ENCODE measurements at regions not wholly inside any gene's neighbourhood (a gene's known extent, or its start where the extent isn't known, plus 50 kb on each side); places are given as distances from the start of the nearest gene placed in this dataset.
"Not testable (repeated sequence)": the region's sequence is repeated elsewhere in the genome, so short reads cannot be mapped to it uniquely, and the experiment has no call there.

- Histone ChIP-seq H3K4me3 (ENCODE audit: insufficient read depth, low read depth, low read length) (no peak overlapping the region), H3K36me3 (replicated peaks; ENCODE audit: control insufficient read depth, insufficient read depth, low read length) (no peaks in the 10 kb centered on the region), H3K27me3 (ENCODE audit: control insufficient read depth, insufficient read depth, low read length) (no peaks in the 10 kb centered on the region)
- DNase-seq: no peak
Observed at GRCh38 chr4:92215476-92215875, 88.3 kb upstream of the GRID2 start.

- Histone ChIP-seq H3K27me3 (ENCODE audit: control insufficient read depth, insufficient read depth, low read length) (no peaks in the 10 kb centered on the region; the same call in 1 of the 2 replicates), H3K36me3 (replicated peaks; ENCODE audit: control insufficient read depth, insufficient read depth, low read length) (no peaks in the 10 kb centered on the region), H3K4me3 (ENCODE audit: insufficient read depth, low read depth, low read length) (no peak overlapping the region)
- DNase-seq: no peak
Observed at GRCh38 chr4:92231511-92231910, 72.3 kb upstream of the GRID2 start.

DNA sequence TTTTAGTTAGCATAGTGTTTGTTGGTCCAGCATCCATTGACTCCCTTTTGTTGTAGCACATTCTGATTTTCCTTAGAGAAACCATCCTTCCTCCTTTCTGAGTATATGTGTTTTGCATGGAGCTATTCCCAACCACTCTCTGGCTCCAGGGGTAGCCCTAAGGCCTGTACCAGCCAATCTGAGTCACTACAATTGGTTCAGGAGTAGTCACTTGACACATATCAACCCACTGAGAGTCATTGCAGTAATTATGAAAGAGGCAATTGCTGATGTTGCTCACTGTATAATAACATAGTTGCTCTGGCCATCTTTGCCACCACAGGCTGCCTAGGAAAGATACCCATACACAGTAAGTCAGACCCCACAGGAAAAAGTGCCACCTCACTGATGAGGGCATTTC is 71.2 kb upstream of the GRID2 start:
- Histone ChIP-seq H3K27me3 (ENCODE audit: control insufficient read depth, insufficient read depth, low read length) (peaks cover 4% of the 10 kb centered on the region; the same call in 1 of the 2 replicates), H3K36me3 (replicated peaks; ENCODE audit: control insufficient read depth, insufficient read depth, low read length) (no peaks in the 10 kb centered on the region), H3K4me3 (ENCODE audit: insufficient read depth, low read depth, low read length) (no peak overlapping the region)
- DNase-seq: no peak

GRCh38 chr4:92234393-92235176 is 69.2 kb upstream of the GRID2 start:
- Histone ChIP-seq H3K4me3 (ENCODE audit: insufficient read depth, low read depth, low read length) (no peak overlapping the region), H3K27me3 (ENCODE audit: control insufficient read depth, insufficient read depth, low read length) (peaks cover 4% of the 10 kb centered on the region; the same call in 1 of the 2 replicates), H3K36me3 (replicated peaks; ENCODE audit: control insufficient read depth, insufficient read depth, low read length) (no peaks in the 10 kb centered on the region)
- DNase-seq: no peak

- H3K4me3 ChIP-seq (ENCODE audit: insufficient read depth, low read depth, low read length): no peak overlapping the region
- no peaks in the 10 kb centered on the region for H3K36me3 ChIP-seq (replicated peaks; ENCODE audit: control insufficient read depth, insufficient read depth, low read length)
- DNase-seq: no peak
- H3K27me3 ChIP-seq (ENCODE audit: control insufficient read depth, insufficient read depth, low read length): peaks cover 4% of the 10 kb centered on the region; the same call in 1 of the 2 replicates
Observed at GRCh38 chr4:92235731-92236130, 68.0 kb upstream of the GRID2 start.

DNA sequence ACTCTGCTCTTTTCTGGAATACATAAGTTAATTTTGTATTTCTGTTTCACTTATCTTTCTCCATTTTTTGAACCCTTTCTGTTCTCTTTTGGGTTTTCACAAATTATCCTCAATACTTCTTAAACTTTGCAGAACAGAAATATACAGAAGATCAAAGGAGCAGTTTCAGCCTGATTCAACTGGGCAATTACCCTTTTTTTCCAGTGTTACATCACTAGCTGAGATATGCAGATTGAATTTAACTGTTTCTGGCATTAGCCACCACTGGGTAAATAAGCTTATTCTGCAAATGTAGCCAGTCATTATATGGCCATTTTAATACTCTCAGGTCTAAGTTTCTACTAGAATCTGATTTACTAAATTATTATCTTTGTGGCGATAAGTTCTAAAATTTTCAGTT is 66.9 kb upstream of the GRID2 start:
- peaks cover 4% of the 10 kb centered on the region; the same call in 1 of the 2 replicates for H3K27me3 ChIP-seq (ENCODE audit: control insufficient read depth, insufficient read depth, low read length)
- H3K36me3 ChIP-seq (replicated peaks; ENCODE audit: control insufficient read depth, insufficient read depth, low read length): no peaks in the 10 kb centered on the region
- no peak for DNase-seq
- H3K4me3 ChIP-seq (ENCODE audit: insufficient read depth, low read depth, low read length): no peak overlapping the region

DNA sequence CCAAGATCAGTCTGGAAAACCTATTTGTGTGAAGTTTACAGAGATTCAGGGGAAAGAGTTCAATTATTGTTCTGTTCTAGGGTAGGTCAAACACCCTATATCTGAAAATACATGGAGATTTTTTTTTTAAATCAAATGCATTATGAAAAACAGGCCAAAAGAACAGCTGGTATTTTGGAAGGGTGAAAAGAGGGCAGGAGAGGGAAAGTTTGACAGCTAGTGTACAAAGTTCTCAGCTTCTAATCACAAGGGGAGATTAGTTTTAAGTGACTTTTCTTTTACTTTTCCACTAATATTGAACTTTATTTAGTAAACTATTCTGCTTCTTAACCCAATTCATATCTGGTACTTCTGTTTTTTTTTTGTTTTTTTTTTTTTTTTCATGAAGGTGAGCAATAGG is 66.2 kb upstream of the GRID2 start:
- no peaks in the 10 kb centered on the region for H3K36me3 ChIP-seq (replicated peaks; ENCODE audit: control insufficient read depth, insufficient read depth, low read length)
- H3K4me3 ChIP-seq (ENCODE audit: insufficient read depth, low read depth, low read length): no peak overlapping the region
- peaks cover 4% of the 10 kb centered on the region; the same call in 1 of the 2 replicates for H3K27me3 ChIP-seq (ENCODE audit: control insufficient read depth, insufficient read depth, low read length)
- no peak for DNase-seq

GRCh38 chr4:92241094-92241493 is 62.7 kb upstream of the GRID2 start:
- Histone ChIP-seq H3K27me3 (ENCODE audit: control insufficient read depth, insufficient read depth, low read length) (peaks cover 4% of the 10 kb centered on the region; the same call in 1 of the 2 replicates), H3K36me3 (replicated peaks; ENCODE audit: control insufficient read depth, insufficient read depth, low read length) (no peaks in the 10 kb centered on the region), H3K4me3 (ENCODE audit: insufficient read depth, low read depth, low read length) (no peak overlapping the region)
- no peak for DNase-seq

- no peak for DNase-seq
- Histone ChIP-seq H3K27me3 (ENCODE audit: control insufficient read depth, insufficient read depth, low read length) (no peaks in the 10 kb centered on the region; the same call in 1 of the 2 replicates), H3K4me3 (ENCODE audit: insufficient read depth, low read depth, low read length) (no peak overlapping the region), H3K36me3 (replicated peaks; ENCODE audit: control insufficient read depth, insufficient read depth, low read length) (no peaks in the 10 kb centered on the region)
Observed at GRCh38 chr4:92246384-92246783, 57.4 kb upstream of the GRID2 start.

DNA sequence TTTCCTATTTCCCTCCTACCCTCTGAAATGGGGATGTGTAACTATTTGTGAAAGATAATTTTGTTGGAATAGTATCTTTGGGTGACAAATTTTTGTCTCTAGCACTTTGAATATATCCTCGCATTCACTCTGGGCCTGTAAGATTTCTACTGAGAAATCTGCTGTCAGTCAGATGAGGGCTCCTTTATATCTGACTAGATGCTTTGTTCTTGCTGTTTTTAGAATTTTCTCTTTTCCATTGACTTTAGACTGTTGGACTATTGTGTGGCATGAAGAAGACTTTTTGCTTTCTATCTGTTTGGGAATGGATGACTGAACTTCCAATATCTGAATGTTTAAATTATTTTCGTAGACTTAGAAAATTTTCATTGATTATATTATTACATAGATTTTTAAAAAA is 54.2 kb upstream of the GRID2 start:
- Histone ChIP-seq H3K36me3 (replicated peaks; ENCODE audit: control insufficient read depth, insufficient read depth, low read length) (no peaks in the 10 kb centered on the region), H3K27me3 (ENCODE audit: control insufficient read depth, insufficient read depth, low read length) (no peaks in the 10 kb centered on the region; the same call in 1 of the 2 replicates), H3K4me3 (ENCODE audit: insufficient read depth, low read depth, low read length) (no peak overlapping the region)
- DNase-seq: no peak

DNA sequence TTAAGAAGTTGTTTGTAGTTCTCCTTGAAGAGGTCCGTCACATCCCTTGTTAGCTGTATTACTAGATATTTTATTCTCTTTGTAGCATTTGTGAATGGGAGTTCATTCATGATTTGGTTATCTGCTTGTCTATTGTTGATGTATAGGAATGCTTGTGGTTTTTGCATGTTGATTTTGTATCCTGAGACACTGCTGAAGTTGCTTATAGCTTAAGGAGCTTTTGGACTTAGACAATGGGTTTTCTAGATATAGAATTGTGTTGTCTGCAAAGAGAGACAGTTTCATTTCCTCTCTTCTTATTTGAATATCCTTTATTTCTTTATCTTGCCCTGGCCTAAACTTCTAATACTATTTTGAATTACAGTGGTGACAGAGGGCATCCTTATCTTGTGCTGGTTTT is 52.1 kb upstream of the GRID2 start:
- Histone ChIP-seq H3K4me3 (ENCODE audit: insufficient read depth, low read depth, low read length) (no peak overlapping the region), H3K36me3 (replicated peaks; ENCODE audit: control insufficient read depth, insufficient read depth, low read length) (no peaks in the 10 kb centered on the region), H3K27me3 (ENCODE audit: control insufficient read depth, insufficient read depth, low read length) (no peaks in the 10 kb centered on the region; the same call in 1 of the 2 replicates)
- no peak for DNase-seq

- not testable (repeated sequence) for H3K36me3 ChIP-seq (replicated peaks; ENCODE audit: control insufficient read depth, insufficient read depth, low read length); DNase-seq; H3K27me3 ChIP-seq (ENCODE audit: control insufficient read depth, insufficient read depth, low read length); H3K4me3 ChIP-seq (ENCODE audit: insufficient read depth, low read depth, low read length)
Observed at GRCh38 chr4:92252358-92252757, 51.4 kb upstream of the GRID2 start.

DNA sequence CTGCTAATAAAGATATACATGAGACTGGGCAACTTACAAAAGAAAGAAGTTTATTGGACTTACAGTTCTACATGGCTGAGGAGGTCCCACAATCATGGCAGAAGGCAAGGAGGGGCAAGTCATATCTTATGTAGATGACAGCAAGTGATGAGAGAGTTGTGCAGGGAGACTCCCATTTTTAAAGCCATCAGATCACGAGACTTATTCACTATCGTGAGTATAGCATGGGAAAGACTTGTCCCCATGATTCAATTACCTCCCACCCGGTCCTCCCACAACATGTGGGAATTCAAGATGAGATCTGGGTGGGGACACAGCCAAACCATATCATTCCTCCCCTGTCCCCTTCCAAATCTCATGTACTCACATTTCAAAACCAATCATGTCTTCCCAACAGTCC is 50.9 kb upstream of the GRID2 start:
- no peak for DNase-seq
- no peaks in the 10 kb centered on the region for H3K27me3 ChIP-seq (ENCODE audit: control insufficient read depth, insufficient read depth, low read length)
- no peaks in the 10 kb centered on the region for H3K36me3 ChIP-seq (replicated peaks; ENCODE audit: control insufficient read depth, insufficient read depth, low read length)
- no peak overlapping the region for H3K4me3 ChIP-seq (ENCODE audit: insufficient read depth, low read depth, low read length)

GRCh38 chr4:92253550-92253949 is 50.2 kb upstream of the GRID2 start:
- Histone ChIP-seq H3K27me3 (ENCODE audit: control insufficient read depth, insufficient read depth, low read length) (no peaks in the 10 kb centered on the region), H3K36me3 (replicated peaks; ENCODE audit: control insufficient read depth, insufficient read depth, low read length) (no peaks in the 10 kb centered on the region), H3K4me3 (ENCODE audit: insufficient read depth, low read depth, low read length) (no peak overlapping the region)
- no peak for DNase-seq

Data from H7 (cell line).